ENCODE measurements at regions not wholly inside any gene's neighbourhood (a gene's known extent, or its start where the extent isn't known, plus 50 kb on each side); places are given as distances from the start of the nearest gene placed in this dataset.

DNA sequence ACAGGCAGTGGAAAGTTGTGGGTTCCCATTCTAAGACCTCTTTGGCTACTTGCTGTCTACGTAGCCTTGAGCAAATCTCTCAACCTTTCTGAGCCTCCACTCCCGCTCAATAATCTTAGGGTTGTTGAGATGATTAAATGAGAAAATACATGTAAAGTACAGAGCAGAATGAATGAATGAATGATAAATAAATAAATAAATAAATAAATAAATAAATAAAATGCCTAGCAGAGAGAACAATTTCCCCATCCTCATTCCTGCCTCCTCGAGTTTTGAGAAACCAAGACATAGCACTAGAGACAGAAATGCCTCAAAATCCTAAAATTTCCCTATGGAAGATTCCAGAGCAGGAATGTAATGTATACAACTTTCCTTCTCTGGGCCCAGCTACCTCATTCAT is 128.3 kb upstream of the RAD23B start:
- H3K79me2 ChIP-seq (ENCODE audit: insufficient read depth) = no peaks in the 10 kb centered on the region
- H3K4me1 ChIP-seq (ENCODE audit: insufficient read depth) = no peaks in the 10 kb centered on the region
- H3K9me2 ChIP-seq (ENCODE audit: insufficient read depth) = no peaks in the 10 kb centered on the region
- no peaks in the 10 kb centered on the region for H4K20me1 ChIP-seq (ENCODE audit: insufficient read depth)
- no peak overlapping the region for H3K4me2 ChIP-seq (ENCODE audit: unreplicated experiment)
- no peak overlapping the region for H2AFZ ChIP-seq
- no peak for TF ChIP-seq EZH2 (IDR thresholded peaks at IDR 0.05; ENCODE audit: insufficient read depth, poor library complexity, severe bottlenecking)
- TF ChIP-seq EZH2phosphoT487 (IDR thresholded peaks at IDR 0.05; ENCODE audit: insufficient read depth, low read depth) = no peak
- no peaks in the 10 kb centered on the region for H3K9me3 ChIP-seq (ENCODE audit: low read depth)
- H3K36me3 ChIP-seq (ENCODE audit: low read depth) = no peaks in the 10 kb centered on the region
- H3K9ac ChIP-seq = no peak overlapping the region
- DNase-seq = no peak
- no peaks in the 10 kb centered on the region for H3F3A ChIP-seq (ENCODE audit: insufficient read depth)
- 87 to 89% methylated on average over 3 of the region's 3 CpGs for WGBS, 2 experiments (ENCODE audit: low coverage in 1 of 2, low lambda C conversion rate in 2 of 2, missing lambda C conversion rate in 2 of 2)
- no peak overlapping the region for H3K27ac ChIP-seq
- H3K27me3 ChIP-seq (replicated peaks; ENCODE audit: insufficient read depth) = no peaks in the 10 kb centered on the region; the same call in 1 of the 2 replicates
- no peak overlapping the region for H3K4me3 ChIP-seq
- in situ Hi-C loops (cut with MboI) = no loop called here

DNA sequence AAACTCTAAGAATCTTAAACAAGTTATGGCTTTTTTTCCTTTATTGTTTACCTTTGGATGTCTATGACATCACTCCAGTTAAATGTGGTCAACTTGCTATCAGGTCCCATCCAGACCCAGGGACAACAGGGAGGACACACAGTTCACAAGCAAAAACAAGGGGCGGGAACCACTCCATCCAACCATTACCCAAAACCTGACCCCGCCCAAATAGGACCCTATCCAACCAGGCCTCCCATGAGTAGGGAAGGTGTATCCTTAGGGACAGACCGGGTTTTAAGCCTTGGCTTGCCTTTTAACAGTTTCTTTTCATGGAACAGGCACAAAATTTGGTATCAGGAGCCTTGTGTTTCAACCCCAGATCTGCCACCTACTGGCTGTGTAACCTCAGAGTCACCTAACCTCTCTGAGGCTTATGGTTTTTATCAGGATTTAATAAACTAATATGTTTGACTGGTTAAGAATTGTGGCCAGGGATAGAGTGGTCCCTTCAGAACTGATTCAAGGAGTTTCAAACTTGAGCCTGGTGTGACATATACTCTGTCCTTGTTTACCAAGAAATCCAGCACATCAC is 127.7 kb upstream of the RAD23B start:
- no peaks in the 10 kb centered on the region for H3K79me2 ChIP-seq (ENCODE audit: insufficient read depth)
- no peak overlapping the region for H3K27ac ChIP-seq
- in situ Hi-C loops (cut with MboI) = no loop called here
- no peaks in the 10 kb centered on the region for H3F3A ChIP-seq (ENCODE audit: insufficient read depth)
- H3K27me3 ChIP-seq (replicated peaks; ENCODE audit: insufficient read depth) = no peaks in the 10 kb centered on the region; the same call in 1 of the 2 replicates
- no peak overlapping the region for H3K4me2 ChIP-seq (ENCODE audit: unreplicated experiment)
- H2AFZ ChIP-seq = no peak overlapping the region
- H3K9me2 ChIP-seq (ENCODE audit: insufficient read depth) = no peaks in the 10 kb centered on the region
- no peak for DNase-seq
- H4K20me1 ChIP-seq (ENCODE audit: insufficient read depth) = no peaks in the 10 kb centered on the region
- no peak overlapping the region for H3K9ac ChIP-seq
- TF ChIP-seq EZH2 (IDR thresholded peaks at IDR 0.05; ENCODE audit: insufficient read depth, poor library complexity, severe bottlenecking) (no peak), EZH2phosphoT487 (IDR thresholded peaks at IDR 0.05; ENCODE audit: insufficient read depth, low read depth) (no peak)
- no peaks in the 10 kb centered on the region for H3K4me1 ChIP-seq (ENCODE audit: insufficient read depth)
- no peak overlapping the region for H3K4me3 ChIP-seq
- H3K9me3 ChIP-seq (ENCODE audit: low read depth) = no peaks in the 10 kb centered on the region
- H3K36me3 ChIP-seq (ENCODE audit: low read depth) = no peaks in the 10 kb centered on the region
- 84 to 86% methylated on average over 3 of the region's 3 CpGs for WGBS, 2 experiments (ENCODE audit: low coverage in 1 of 2, low lambda C conversion rate in 2 of 2, missing lambda C conversion rate in 2 of 2)

DNA sequence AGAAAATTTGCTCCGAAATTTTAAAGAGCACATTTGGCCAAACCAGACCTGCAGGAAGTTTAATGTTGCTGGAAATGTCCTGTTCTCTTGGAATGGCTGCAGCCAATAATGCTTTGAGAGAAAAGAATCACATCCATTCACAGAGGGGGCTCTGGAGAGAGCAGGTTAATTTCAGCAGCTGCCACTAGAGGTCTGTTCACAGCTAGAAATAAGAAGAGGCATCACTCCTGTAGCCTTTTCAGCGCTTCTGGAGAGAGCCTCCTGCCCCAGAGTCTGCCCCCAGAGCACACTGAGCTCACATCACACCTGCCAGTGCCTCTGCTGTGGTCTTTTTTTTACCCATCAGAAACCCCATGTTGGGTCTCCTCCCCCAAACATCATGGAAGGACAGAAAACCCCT is 124.8 kb upstream of the RAD23B start:
- H3K27me3 ChIP-seq (replicated peaks; ENCODE audit: insufficient read depth) = no peaks in the 10 kb centered on the region
- H3K9me3 ChIP-seq (ENCODE audit: low read depth) = no peaks in the 10 kb centered on the region
- no peaks in the 10 kb centered on the region for H3K79me2 ChIP-seq (ENCODE audit: insufficient read depth)
- H3F3A ChIP-seq (ENCODE audit: insufficient read depth) = no peaks in the 10 kb centered on the region
- H3K9me2 ChIP-seq (ENCODE audit: insufficient read depth) = no peaks in the 10 kb centered on the region
- H3K9ac ChIP-seq = no peak overlapping the region
- no peak overlapping the region for H2AFZ ChIP-seq
- H4K20me1 ChIP-seq (ENCODE audit: insufficient read depth) = no peaks in the 10 kb centered on the region
- no peak overlapping the region for H3K27ac ChIP-seq
- no peak overlapping the region for H3K4me3 ChIP-seq
- H3K4me1 ChIP-seq (ENCODE audit: insufficient read depth) = no peaks in the 10 kb centered on the region
- WGBS, 2 experiments (ENCODE audit: low coverage in 1 of 2, low lambda C conversion rate in 2 of 2, missing lambda C conversion rate in 2 of 2) = 65 to 71% methylated on average over 2 of the region's 2 CpGs
- in situ Hi-C loops (cut with MboI) = no loop called here
- H3K4me2 ChIP-seq (ENCODE audit: unreplicated experiment) = no peak overlapping the region
- H3K36me3 ChIP-seq (ENCODE audit: low read depth) = no peaks in the 10 kb centered on the region
- TF ChIP-seq EZH2phosphoT487 (IDR thresholded peaks at IDR 0.05; ENCODE audit: insufficient read depth, low read depth) = no peak
- TF ChIP-seq EZH2 (IDR thresholded peaks at IDR 0.05; ENCODE audit: insufficient read depth, poor library complexity, severe bottlenecking) = no peak
- peak; percentile 46 for DNase-seq

DNA sequence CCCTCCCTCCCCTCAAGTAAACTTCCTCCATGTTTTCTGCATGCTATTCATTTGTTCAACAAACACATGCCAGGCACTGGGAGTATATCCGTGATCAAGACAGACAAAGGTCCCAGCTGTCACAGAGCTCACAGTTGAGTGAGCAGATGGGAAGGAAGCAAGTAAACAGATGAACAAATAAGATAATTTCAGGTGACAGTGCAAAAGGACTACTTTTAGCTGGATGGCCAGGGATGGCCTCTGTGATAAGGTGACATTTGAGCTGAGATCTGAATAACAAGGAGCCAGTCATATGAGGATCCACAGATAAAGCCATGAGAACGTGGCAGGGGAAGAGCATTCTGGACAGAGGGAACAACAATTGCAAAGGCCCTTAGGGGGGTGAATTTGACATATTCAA is 121.7 kb upstream of the RAD23B start:
- no peaks in the 10 kb centered on the region for H3K79me2 ChIP-seq (ENCODE audit: insufficient read depth)
- TF ChIP-seq EZH2phosphoT487 (IDR thresholded peaks at IDR 0.05; ENCODE audit: insufficient read depth, low read depth) (no peak), EZH2 (IDR thresholded peaks at IDR 0.05; ENCODE audit: insufficient read depth, poor library complexity, severe bottlenecking) (no peak)
- H3K27ac ChIP-seq = no peak overlapping the region
- in situ Hi-C loops (cut with MboI) = no loop called here
- no peak overlapping the region for H3K4me2 ChIP-seq (ENCODE audit: unreplicated experiment)
- H2AFZ ChIP-seq = no peak overlapping the region
- DNase-seq = no peak
- H3K9me3 ChIP-seq (ENCODE audit: low read depth) = no peaks in the 10 kb centered on the region
- H3K9me2 ChIP-seq (ENCODE audit: insufficient read depth) = no peaks in the 10 kb centered on the region
- no peaks in the 10 kb centered on the region for H3F3A ChIP-seq (ENCODE audit: insufficient read depth)
- 54 to 70% methylated on average over 2 of the region's 2 CpGs for WGBS, 2 experiments (ENCODE audit: low coverage in 1 of 2, low lambda C conversion rate in 2 of 2, missing lambda C conversion rate in 2 of 2)
- no peaks in the 10 kb centered on the region for H4K20me1 ChIP-seq (ENCODE audit: insufficient read depth)
- H3K36me3 ChIP-seq (ENCODE audit: low read depth) = no peaks in the 10 kb centered on the region
- H3K9ac ChIP-seq = no peak overlapping the region
- H3K4me3 ChIP-seq = no peak overlapping the region
- no peaks in the 10 kb centered on the region for H3K4me1 ChIP-seq (ENCODE audit: insufficient read depth)
- no peaks in the 10 kb centered on the region for H3K27me3 ChIP-seq (replicated peaks; ENCODE audit: insufficient read depth)

DNA sequence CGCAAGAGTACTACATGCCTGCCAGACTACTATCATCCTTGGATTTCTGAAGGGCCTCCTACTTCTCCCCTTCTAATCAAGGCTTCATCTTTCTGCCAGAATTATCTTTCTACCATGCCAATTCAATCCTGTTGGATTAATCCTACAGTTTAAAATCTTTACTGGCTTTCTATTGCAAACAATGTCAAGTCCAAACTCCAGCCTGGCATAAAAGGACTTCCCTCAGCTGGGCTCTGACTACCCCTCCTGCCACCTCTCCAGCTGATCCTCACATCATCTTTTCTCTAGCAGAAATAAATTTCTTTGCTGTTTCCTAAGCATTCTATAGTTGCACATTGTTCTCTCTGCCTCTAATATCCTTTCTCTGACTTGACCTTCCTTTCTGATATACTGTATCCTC is 119.7 kb upstream of the RAD23B start:
- Histone ChIP-seq H3K4me3 (no peak overlapping the region), H3F3A (ENCODE audit: insufficient read depth) (no peaks in the 10 kb centered on the region), H3K9me2 (ENCODE audit: insufficient read depth) (no peaks in the 10 kb centered on the region), H3K36me3 (ENCODE audit: low read depth) (no peaks in the 10 kb centered on the region), H3K9ac (no peak overlapping the region), H3K27me3 (replicated peaks; ENCODE audit: insufficient read depth) (peaks cover 4% of the 10 kb centered on the region; the same call in 1 of the 2 replicates), H2AFZ (no peak overlapping the region), H3K27ac (no peak overlapping the region), H3K79me2 (ENCODE audit: insufficient read depth) (no peaks in the 10 kb centered on the region), H3K4me2 (ENCODE audit: unreplicated experiment) (no peak overlapping the region), H3K4me1 (ENCODE audit: insufficient read depth) (no peaks in the 10 kb centered on the region), H4K20me1 (ENCODE audit: insufficient read depth) (no peaks in the 10 kb centered on the region), H3K9me3 (ENCODE audit: low read depth) (no peaks in the 10 kb centered on the region)
- in situ Hi-C loops (cut with MboI) = no loop called here
- 65 to 77% methylated on average over 1 of the region's 1 CpG for WGBS, 2 experiments (ENCODE audit: low coverage in 1 of 2, low lambda C conversion rate in 2 of 2, missing lambda C conversion rate in 2 of 2)
- no peak for TF ChIP-seq EZH2 (IDR thresholded peaks at IDR 0.05; ENCODE audit: insufficient read depth, poor library complexity, severe bottlenecking)
- no peak for TF ChIP-seq EZH2phosphoT487 (IDR thresholded peaks at IDR 0.05; ENCODE audit: insufficient read depth, low read depth)
- DNase-seq = no peak

Data from GM23248 (cell line).